Mammary epithelial cell (primary cell): ENCODE measurements at regions not wholly inside any gene's neighbourhood (a gene's known extent, or its start where the extent isn't known, plus 50 kb on each side); places are given as distances from the start of the nearest gene placed in this dataset.

Experiments
- CTCF ChIP-seq, 2 donors: IDR thresholded peaks in 1 of 2; conservative IDR thresholded peaks in 1 of 2; 2 replicates each; pipeline ENCODE4 v1.5.1; 2011 to 2012; ENCODE audit warnings: inconsistent platforms in 2 of 2, low read length in 2 of 2, mild to moderate bottlenecking in 2 of 2, control low read depth in 1 of 2, low read depth in 1 of 2; ENCODE audit not compliant: insufficient read depth in 1 of 2; ENCODE audit errors: extremely low read depth in 1 of 2
- EZH2 ChIP-seq: IDR thresholded peaks from 2 replicates; pipeline ENCODE4 v1.6.1; 2012; ENCODE audit warnings: low read length, inconsistent platforms, borderline replicate concordance

DNA sequence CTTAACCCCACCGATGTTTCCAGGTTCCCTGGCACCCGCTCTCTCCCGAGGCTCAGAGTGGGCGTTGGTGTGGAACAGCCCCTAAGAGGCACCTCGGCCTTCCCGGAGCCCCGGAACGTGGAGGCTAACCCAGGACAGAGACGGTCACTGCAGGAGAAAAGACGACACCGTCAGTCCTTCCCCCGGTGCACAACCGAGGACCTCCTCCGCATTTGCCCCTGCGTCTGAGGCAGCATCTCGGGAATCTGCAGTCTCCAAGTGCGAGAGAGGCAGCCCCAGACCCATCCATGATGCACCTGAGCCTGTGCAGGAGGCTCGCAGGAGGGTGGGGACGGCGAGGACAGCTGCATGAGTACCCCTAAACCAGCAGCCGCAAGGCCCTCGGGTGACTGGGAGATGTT lies 204.9 kb upstream of the SALL3 start:
- TF ChIP-seq CTCF (conservative IDR thresholded peaks at IDR 0.05 in 1 of 2, IDR thresholded peaks at IDR 0.05 in 1 of 2; ENCODE audit: extremely low read depth in 1 of 2, insufficient read depth in 1 of 2, low read depth in 1 of 2, low read length in 2 of 2) (no peak), EZH2 (no peak)
